H1 (cell line): ENCODE measurements at regions not wholly inside any gene's neighbourhood (a gene's known extent, or its start where the extent isn't known, plus 50 kb on each side); places are given as distances from the start of the nearest gene placed in this dataset.

Source experiments
- CTCF ChIA-PET: fragments of 300-600 bp; sonication (Branson Sonifier 250); formaldehyde crosslinking; loops from one replicate; lab custom pipeline; 2021; ENCODE audit not compliant: partially characterized antibody; lab: Charles Lee
- POLR2A ChIA-PET: fragments of 300-600 bp; sonication (Branson Sonifier 250); formaldehyde crosslinking; loops from one replicate; lab custom pipeline; 2021; ENCODE audit warnings: inconsistent platforms; ENCODE audit not compliant: partially characterized antibody; lab: Charles Lee
- DNase-seq, 2 experiments: peaks; one replicate each; pipeline versions ENCODE4 v3.0.0 to v3.0.0-alpha.2; 2010 to 2022; ENCODE audit warnings: low spot score in 2 of 2, low read depth in 1 of 2, mixed read lengths in 1 of 2
- FAIRE-seq: peaks from 2 replicates; lab custom pipeline; 2011; peaks lifted over from hg19 to GRCh38; lab: Jason Lieb, UNC
- H2AFZ ChIP-seq: 2 replicates; pipeline ENCODE4 v1.8.1; 2012; ENCODE audit warnings: low read length, inconsistent platforms
- H2AK5ac ChIP-seq: 2 replicates; pipeline ENCODE4 v1.6.1; 2013; ENCODE audit warnings: low read depth, low read length
- H2BK120ac ChIP-seq: replicated peaks from 2 replicates; pipeline ENCODE3; 2013; ENCODE audit warnings: low read depth, low read length, inconsistent platforms
- H2BK12ac ChIP-seq: 2 replicates; pipeline ENCODE4 v1.6.1; 2013; ENCODE audit warnings: low read depth, low read length
- H2BK15ac ChIP-seq: 2 replicates; pipeline ENCODE4 v1.6.1; 2013; ENCODE audit warnings: low read length
- H2BK20ac ChIP-seq: 2 replicates; pipeline ENCODE4 v1.6.1; 2013; ENCODE audit warnings: low read length
- H2BK5ac ChIP-seq: 2 replicates; pipeline ENCODE4 v1.6.1; 2013; ENCODE audit warnings: low read depth, low read length
- H3K14ac ChIP-seq: 2 replicates; pipeline ENCODE4 v1.6.1; 2013; ENCODE audit warnings: inconsistent platforms; ENCODE audit not compliant: insufficient read length
- H3K18ac ChIP-seq: 2 replicates; pipeline ENCODE4 v1.6.1; 2013; ENCODE audit warnings: low read length; ENCODE audit errors: extremely low read depth
- H3K23ac ChIP-seq: 2 replicates; pipeline ENCODE4 v1.6.1; 2013; ENCODE audit warnings: inconsistent platforms; ENCODE audit not compliant: insufficient read length
- H3K23me2 ChIP-seq: 2 replicates; pipeline ENCODE4 v1.6.1; 2013; ENCODE audit warnings: low read depth, low read length
- H3K27ac ChIP-seq: 2 replicates; pipeline ENCODE4 v1.6.1; 2011; ENCODE audit warnings: low read depth, low read length, inconsistent platforms
- H3K27me3 ChIP-seq, 4 experiments: replicated peaks in 1 of 4; 1 replicate in 1 of 4; 2 replicates in 3 of 4; pipeline versions ENCODE4 v1.6.1 to v1.8.1; 2011 to 2013; ENCODE audit warnings: low read length in 3 of 4, mild to moderate bottlenecking in 3 of 4, inconsistent platforms in 2 of 4, mixed read lengths in 2 of 4, moderate library complexity in 1 of 4; ENCODE audit not compliant: control insufficient read depth in 3 of 4, insufficient read depth in 3 of 4; ENCODE audit errors: extremely low read depth in 1 of 4
- H3K36me3 ChIP-seq, 4 experiments: 2 replicates each; pipeline versions ENCODE4 v1.6.1 to v1.8.1; 2011 to 2013; ENCODE audit warnings: mild to moderate bottlenecking in 4 of 4, low read length in 3 of 4, moderate library complexity in 2 of 4, control low read depth in 1 of 4, inconsistent platforms in 1 of 4; ENCODE audit not compliant: insufficient read depth in 4 of 4, control insufficient read depth in 2 of 4
- H3K4ac ChIP-seq: replicated peaks from 2 replicates; pipeline ENCODE3; 2013; ENCODE audit warnings: low read length, low read depth, mixed read lengths, inconsistent platforms; ENCODE audit not compliant: insufficient read length
- H3K4me1 ChIP-seq, 4 experiments: replicated peaks in 1 of 4; 1 replicate in 1 of 4; 2 replicates in 3 of 4; pipeline versions ENCODE4 v1.6.1 to v1.8.1; 2011 to 2013; ENCODE audit warnings: low read length in 3 of 4, inconsistent platforms in 2 of 4, mixed read lengths in 1 of 4; ENCODE audit not compliant: insufficient read depth in 4 of 4, control insufficient read depth in 3 of 4
- H3K4me2 ChIP-seq, 2 experiments: 2 replicates each; pipeline versions ENCODE4 v1.6.1 to v1.8.1; 2011 to 2013; ENCODE audit warnings: low read depth in 2 of 2, low read length in 2 of 2, control low read depth in 1 of 2, inconsistent platforms in 1 of 2, mild to moderate bottlenecking in 1 of 2; ENCODE audit not compliant: insufficient read depth in 1 of 2
- H3K4me3 ChIP-seq, 4 experiments: fragments of 200-600, 300-600 bp in 1 of 4; sonication (generic), shearing (Covaris generic), sonication (Bioruptor Twin) in 1 of 4; 2 replicates each; pipeline versions ENCODE4 v1.5.1 to v1.8.1; 2011 to 2016; ENCODE audit warnings: low read length in 4 of 4, low read depth in 3 of 4, control low read depth in 2 of 4, inconsistent platforms in 2 of 4, mild to moderate bottlenecking in 2 of 4, mixed read lengths in 1 of 4, moderate library complexity in 1 of 4; ENCODE audit not compliant: insufficient read depth in 2 of 4; ENCODE audit errors: extremely low read depth in 1 of 4
- H3K56ac ChIP-seq: replicated peaks from 2 replicates; pipeline ENCODE3; 2013; ENCODE audit warnings: low read depth, mild to moderate bottlenecking, mixed read lengths, low read length, inconsistent platforms; ENCODE audit not compliant: insufficient read length
- H3K79me1 ChIP-seq: 2 replicates; pipeline ENCODE4 v1.6.1; 2013; ENCODE audit warnings: low read depth, low read length, control low read depth
- H3K79me2 ChIP-seq, 2 experiments: 2 replicates each; pipeline versions ENCODE4 v1.6.1 to v1.8.1; 2012 to 2013; ENCODE audit warnings: low read length in 2 of 2, mild to moderate bottlenecking in 2 of 2, inconsistent platforms in 1 of 2; ENCODE audit not compliant: insufficient read depth in 2 of 2, control insufficient read depth in 1 of 2
- H3K9ac ChIP-seq, 4 experiments: replicated peaks in 1 of 4; 1 replicate in 1 of 4; 2 replicates in 3 of 4; pipeline versions ENCODE4 v1.6.1 to v1.8.1; 2011 to 2013; ENCODE audit warnings: low read depth in 3 of 4, low read length in 3 of 4, control low read depth in 2 of 4, mild to moderate bottlenecking in 2 of 4, moderate library complexity in 2 of 4, inconsistent platforms in 1 of 4; ENCODE audit errors: extremely low read depth in 1 of 4
- H3K9me3 ChIP-seq, 2 experiments: 2 replicates each; pipeline versions ENCODE4 v1.6.1 to v1.8.1; 2012 to 2013; ENCODE audit warnings: mild to moderate bottlenecking in 2 of 2, moderate library complexity in 2 of 2, control low read depth in 1 of 2, inconsistent platforms in 1 of 2, low read depth in 1 of 2, low read length in 1 of 2, mixed read lengths in 1 of 2; ENCODE audit not compliant: insufficient read depth in 2 of 2
- H4K20me1 ChIP-seq, 2 experiments: replicated peaks in 1 of 2; 2 replicates each; pipeline versions ENCODE3 to v1.8.1; 2011 to 2013; ENCODE audit warnings: inconsistent platforms in 2 of 2, low read length in 2 of 2, mild to moderate bottlenecking in 1 of 2; ENCODE audit not compliant: insufficient read depth in 2 of 2, control insufficient read depth in 1 of 2
- H4K5ac ChIP-seq: 2 replicates; pipeline ENCODE4 v1.6.1; 2013; ENCODE audit warnings: low read length, low read depth, mixed read lengths, inconsistent platforms; ENCODE audit not compliant: insufficient read length
- H4K8ac ChIP-seq: 2 replicates; pipeline ENCODE4 v1.8.0; 2013; ENCODE audit warnings: mild to moderate bottlenecking, moderate library complexity, low read length, inconsistent platforms; ENCODE audit not compliant: insufficient read depth; ENCODE audit errors: extremely low read depth
- H4K91ac ChIP-seq: replicated peaks from 2 replicates; pipeline ENCODE3; 2013; ENCODE audit warnings: low read length, mixed read lengths, inconsistent platforms; ENCODE audit not compliant: insufficient read length
- WGBS, 2 experiments: shearing (Covaris generic) in 1 of 2; methylation state at CpG; one replicate each; pipeline versions ENCODE4 v1.1.6 to v1.1.7; 2013 to 2015; ENCODE audit warnings: low lambda C conversion rate in 2 of 2, mixed read lengths in 2 of 2, inconsistent platforms in 1 of 2, low coverage in 1 of 2, missing lambda C conversion rate in 1 of 2; ENCODE audit not compliant: insufficient replicate concordance in 2 of 2, insufficient coverage in 1 of 2, insufficient read length in 1 of 2; ENCODE audit errors: extremely low coverage in 1 of 2, missing lambda C conversion rate in 1 of 2; 5-methylcytosine and 5-hydroxymethylcytosine counted together
- TF ChIP-seq, protein P1 (sequence below): fragments of 300-600 bp; sonication (generic); IDR thresholded peaks from 2 replicates; pipeline ENCODE4 v1.7.1; 2012; ENCODE audit warnings: low read length, moderate library complexity, mild to moderate bottlenecking, inconsistent platforms; ENCODE audit not compliant: insufficient replicate concordance

DNA sequence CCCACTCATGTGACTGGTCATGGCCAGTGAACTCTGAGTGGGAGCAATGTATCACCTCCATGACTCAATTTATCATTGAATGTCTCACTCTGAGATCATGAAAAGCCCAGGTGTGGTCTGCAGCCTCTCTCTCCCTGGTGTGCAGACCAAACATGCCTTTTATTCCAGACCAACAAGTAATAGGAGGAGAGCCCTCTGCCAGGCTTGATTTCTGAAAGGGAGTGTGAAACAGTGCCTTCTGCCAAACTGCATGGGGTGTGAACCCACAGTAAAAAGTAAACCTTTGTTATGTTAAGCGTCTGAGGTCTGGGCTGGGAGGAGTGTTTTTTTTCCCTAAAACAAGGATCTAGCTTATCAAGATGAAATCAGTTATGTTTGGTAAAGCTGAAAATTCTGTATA, 601.2 kb downstream of the ADCYAP1 start:
- Histone ChIP-seq H2BK12ac (no peak overlapping the region), H3K23ac (no peak overlapping the region), H3K36me3 (no peaks in the 10 kb centered on the region), H3K4ac (no peak overlapping the region), H3K27ac (no peak overlapping the region), H3K27me3 (no peaks in the 10 kb centered on the region), H2AFZ (no peak overlapping the region), H4K20me1 (no peaks in the 10 kb centered on the region), H3K23me2 (no peaks in the 10 kb centered on the region), H4K8ac (no peak overlapping the region), H2AK5ac (no peak overlapping the region), H3K79me1 (no peaks in the 10 kb centered on the region), H4K91ac (no peak overlapping the region), H3K56ac (no peak overlapping the region), H3K4me3 (no peak overlapping the region), H3K9me3 (no peaks in the 10 kb centered on the region), H2BK15ac (no peak overlapping the region), H3K79me2 (no peaks in the 10 kb centered on the region), H3K9ac (no peak overlapping the region), H4K5ac (no peak overlapping the region), H2BK20ac (no peak overlapping the region), H2BK5ac (no peak overlapping the region), H3K4me1 (peaks cover 0 to 6% (median 0%) of the 10 kb centered on the region in 4 experiments; a peak in 1 of 7 replicates), H3K18ac (no peak overlapping the region), H3K4me2 (no peak overlapping the region), H3K14ac (no peak overlapping the region), H2BK120ac (no peak overlapping the region)
- ChIA-PET POLR2A (no interaction called here), CTCF (interaction anchor here (0.6 to 1.4 kb wide), 2 partner anchors 10 kb away, joined by 3 to 4 read pairs; no protein-coding TSS in a partner anchor)
- 56% methylated on average over 1 of the region's 1 CpG; no CpG with 5 or more reads in 1 of the 2 experiments for WGBS, 2 experiments
- no peak for FAIRE-seq
- no peak for DNase-seq
- TF ChIP-seq, protein P1, sequence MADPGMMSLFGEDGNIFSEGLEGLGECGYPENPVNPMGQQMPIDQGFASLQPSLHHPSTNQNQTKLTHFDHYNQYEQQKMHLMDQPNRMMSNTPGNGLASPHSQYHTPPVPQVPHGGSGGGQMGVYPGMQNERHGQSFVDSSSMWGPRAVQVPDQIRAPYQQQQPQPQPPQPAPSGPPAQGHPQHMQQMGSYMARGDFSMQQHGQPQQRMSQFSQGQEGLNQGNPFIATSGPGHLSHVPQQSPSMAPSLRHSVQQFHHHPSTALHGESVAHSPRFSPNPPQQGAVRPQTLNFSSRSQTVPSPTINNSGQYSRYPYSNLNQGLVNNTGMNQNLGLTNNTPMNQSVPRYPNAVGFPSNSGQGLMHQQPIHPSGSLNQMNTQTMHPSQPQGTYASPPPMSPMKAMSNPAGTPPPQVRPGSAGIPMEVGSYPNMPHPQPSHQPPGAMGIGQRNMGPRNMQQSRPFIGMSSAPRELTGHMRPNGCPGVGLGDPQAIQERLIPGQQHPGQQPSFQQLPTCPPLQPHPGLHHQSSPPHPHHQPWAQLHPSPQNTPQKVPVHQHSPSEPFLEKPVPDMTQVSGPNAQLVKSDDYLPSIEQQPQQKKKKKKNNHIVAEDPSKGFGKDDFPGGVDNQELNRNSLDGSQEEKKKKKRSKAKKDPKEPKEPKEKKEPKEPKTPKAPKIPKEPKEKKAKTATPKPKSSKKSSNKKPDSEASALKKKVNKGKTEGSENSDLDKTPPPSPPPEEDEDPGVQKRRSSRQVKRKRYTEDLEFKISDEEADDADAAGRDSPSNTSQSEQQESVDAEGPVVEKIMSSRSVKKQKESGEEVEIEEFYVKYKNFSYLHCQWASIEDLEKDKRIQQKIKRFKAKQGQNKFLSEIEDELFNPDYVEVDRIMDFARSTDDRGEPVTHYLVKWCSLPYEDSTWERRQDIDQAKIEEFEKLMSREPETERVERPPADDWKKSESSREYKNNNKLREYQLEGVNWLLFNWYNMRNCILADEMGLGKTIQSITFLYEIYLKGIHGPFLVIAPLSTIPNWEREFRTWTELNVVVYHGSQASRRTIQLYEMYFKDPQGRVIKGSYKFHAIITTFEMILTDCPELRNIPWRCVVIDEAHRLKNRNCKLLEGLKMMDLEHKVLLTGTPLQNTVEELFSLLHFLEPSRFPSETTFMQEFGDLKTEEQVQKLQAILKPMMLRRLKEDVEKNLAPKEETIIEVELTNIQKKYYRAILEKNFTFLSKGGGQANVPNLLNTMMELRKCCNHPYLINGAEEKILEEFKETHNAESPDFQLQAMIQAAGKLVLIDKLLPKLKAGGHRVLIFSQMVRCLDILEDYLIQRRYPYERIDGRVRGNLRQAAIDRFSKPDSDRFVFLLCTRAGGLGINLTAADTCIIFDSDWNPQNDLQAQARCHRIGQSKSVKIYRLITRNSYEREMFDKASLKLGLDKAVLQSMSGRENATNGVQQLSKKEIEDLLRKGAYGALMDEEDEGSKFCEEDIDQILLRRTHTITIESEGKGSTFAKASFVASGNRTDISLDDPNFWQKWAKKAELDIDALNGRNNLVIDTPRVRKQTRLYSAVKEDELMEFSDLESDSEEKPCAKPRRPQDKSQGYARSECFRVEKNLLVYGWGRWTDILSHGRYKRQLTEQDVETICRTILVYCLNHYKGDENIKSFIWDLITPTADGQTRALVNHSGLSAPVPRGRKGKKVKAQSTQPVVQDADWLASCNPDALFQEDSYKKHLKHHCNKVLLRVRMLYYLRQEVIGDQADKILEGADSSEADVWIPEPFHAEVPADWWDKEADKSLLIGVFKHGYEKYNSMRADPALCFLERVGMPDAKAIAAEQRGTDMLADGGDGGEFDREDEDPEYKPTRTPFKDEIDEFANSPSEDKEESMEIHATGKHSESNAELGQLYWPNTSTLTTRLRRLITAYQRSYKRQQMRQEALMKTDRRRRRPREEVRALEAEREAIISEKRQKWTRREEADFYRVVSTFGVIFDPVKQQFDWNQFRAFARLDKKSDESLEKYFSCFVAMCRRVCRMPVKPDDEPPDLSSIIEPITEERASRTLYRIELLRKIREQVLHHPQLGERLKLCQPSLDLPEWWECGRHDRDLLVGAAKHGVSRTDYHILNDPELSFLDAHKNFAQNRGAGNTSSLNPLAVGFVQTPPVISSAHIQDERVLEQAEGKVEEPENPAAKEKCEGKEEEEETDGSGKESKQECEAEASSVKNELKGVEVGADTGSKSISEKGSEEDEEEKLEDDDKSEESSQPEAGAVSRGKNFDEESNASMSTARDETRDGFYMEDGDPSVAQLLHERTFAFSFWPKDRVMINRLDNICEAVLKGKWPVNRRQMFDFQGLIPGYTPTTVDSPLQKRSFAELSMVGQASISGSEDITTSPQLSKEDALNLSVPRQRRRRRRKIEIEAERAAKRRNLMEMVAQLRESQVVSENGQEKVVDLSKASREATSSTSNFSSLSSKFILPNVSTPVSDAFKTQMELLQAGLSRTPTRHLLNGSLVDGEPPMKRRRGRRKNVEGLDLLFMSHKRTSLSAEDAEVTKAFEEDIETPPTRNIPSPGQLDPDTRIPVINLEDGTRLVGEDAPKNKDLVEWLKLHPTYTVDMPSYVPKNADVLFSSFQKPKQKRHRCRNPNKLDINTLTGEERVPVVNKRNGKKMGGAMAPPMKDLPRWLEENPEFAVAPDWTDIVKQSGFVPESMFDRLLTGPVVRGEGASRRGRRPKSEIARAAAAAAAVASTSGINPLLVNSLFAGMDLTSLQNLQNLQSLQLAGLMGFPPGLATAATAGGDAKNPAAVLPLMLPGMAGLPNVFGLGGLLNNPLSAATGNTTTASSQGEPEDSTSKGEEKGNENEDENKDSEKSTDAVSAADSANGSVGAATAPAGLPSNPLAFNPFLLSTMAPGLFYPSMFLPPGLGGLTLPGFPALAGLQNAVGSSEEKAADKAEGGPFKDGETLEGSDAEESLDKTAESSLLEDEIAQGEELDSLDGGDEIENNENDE: no peak
